ENCODE measurements at regions not wholly inside any gene's neighbourhood (a gene's known extent, or its start where the extent isn't known, plus 50 kb on each side); places are given as distances from the start of the nearest gene placed in this dataset.

GRCh38 chr17:72438783-72439182, 318.0 kb downstream of the SOX9 start:
- Histone ChIP-seq H3K4me3 (no peak overlapping the region), H3K27ac (no peak overlapping the region), H3K9me3 (ENCODE audit: low read depth, low read length) (no peaks in the 10 kb centered on the region), H3K9ac (ENCODE audit: insufficient read length) (no peak overlapping the region), H3K36me3 (ENCODE audit: insufficient read depth, low read length) (no peaks in the 10 kb centered on the region)
- TF ChIP-seq POLR2AphosphoS5 (IDR thresholded peaks at IDR 0.05; ENCODE audit: borderline replicate concordance, low read depth, low read length): no peak
- TF ChIP-seq EZH2 (IDR thresholded peaks at IDR 0.05): no peak
- TF ChIP-seq FOXP2 (optimal IDR thresholded peaks at IDR 0.05; ENCODE audit: control extremely low read depth, extremely low read length, insufficient read depth): no peak
- no peak for DNase-seq (ENCODE audit: low read depth, low spot score)

GRCh38 chr17:72439893-72440502, 319.2 kb downstream of the SOX9 start:
- TF ChIP-seq FOXP2 (optimal IDR thresholded peaks at IDR 0.05; ENCODE audit: control extremely low read depth, extremely low read length, insufficient read depth): no peak
- TF ChIP-seq POLR2AphosphoS5 (IDR thresholded peaks at IDR 0.05; ENCODE audit: borderline replicate concordance, low read depth, low read length): no peak
- no peak for TF ChIP-seq EZH2 (IDR thresholded peaks at IDR 0.05)
- no peak for DNase-seq (ENCODE audit: low read depth, low spot score)

GRCh38 chr17:72440961-72441360, 320.1 kb downstream of the SOX9 start:
- DNase-seq (ENCODE audit: low read depth, low spot score): no peak
- H3K4me3 ChIP-seq: no peak overlapping the region
- no peak for TF ChIP-seq EZH2 (IDR thresholded peaks at IDR 0.05)
- no peak for TF ChIP-seq FOXP2 (optimal IDR thresholded peaks at IDR 0.05; ENCODE audit: control extremely low read depth, extremely low read length, insufficient read depth)
- no peak for TF ChIP-seq POLR2AphosphoS5 (IDR thresholded peaks at IDR 0.05; ENCODE audit: borderline replicate concordance, low read depth, low read length)
- no peaks in the 10 kb centered on the region for H3K9me3 ChIP-seq (ENCODE audit: low read depth, low read length)
- H3K36me3 ChIP-seq (ENCODE audit: insufficient read depth, low read length): no peaks in the 10 kb centered on the region
- H3K27ac ChIP-seq: no peak overlapping the region
- H3K9ac ChIP-seq (ENCODE audit: insufficient read length): no peak overlapping the region

More at GRCh38 chr17:72439893-72440502, 319.2 kb downstream of the SOX9 start:
- Histone ChIP-seq H3K9ac (ENCODE audit: insufficient read length) (no peak overlapping the region), H3K27ac (no peak overlapping the region), H3K9me3 (ENCODE audit: low read depth, low read length) (no peaks in the 10 kb centered on the region), H3K36me3 (ENCODE audit: insufficient read depth, low read length) (no peaks in the 10 kb centered on the region), H3K4me3 (no peak overlapping the region)

DNA sequence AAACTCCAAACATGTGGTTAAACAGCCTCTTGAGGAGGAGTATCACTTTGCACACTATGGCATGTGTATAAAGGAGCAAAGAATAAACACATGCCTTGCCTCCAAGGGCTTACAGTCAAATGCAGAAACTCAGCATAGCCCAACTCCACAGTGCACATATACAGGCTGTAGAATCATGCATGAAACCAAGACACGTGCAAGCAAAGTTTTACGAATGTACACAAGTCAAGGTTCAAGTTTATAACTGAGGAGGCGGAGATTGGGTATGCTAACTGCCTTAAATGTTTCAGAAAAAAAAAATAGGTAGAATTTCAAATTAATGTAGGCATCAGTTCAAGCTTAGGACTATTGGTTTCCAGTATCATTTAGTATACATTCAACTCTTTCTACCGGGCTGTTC, 321.1 kb downstream of the SOX9 start:
- DNase-seq (ENCODE audit: low read depth, low spot score): no peak
- no peak overlapping the region for H3K9ac ChIP-seq (ENCODE audit: insufficient read length)

DNA sequence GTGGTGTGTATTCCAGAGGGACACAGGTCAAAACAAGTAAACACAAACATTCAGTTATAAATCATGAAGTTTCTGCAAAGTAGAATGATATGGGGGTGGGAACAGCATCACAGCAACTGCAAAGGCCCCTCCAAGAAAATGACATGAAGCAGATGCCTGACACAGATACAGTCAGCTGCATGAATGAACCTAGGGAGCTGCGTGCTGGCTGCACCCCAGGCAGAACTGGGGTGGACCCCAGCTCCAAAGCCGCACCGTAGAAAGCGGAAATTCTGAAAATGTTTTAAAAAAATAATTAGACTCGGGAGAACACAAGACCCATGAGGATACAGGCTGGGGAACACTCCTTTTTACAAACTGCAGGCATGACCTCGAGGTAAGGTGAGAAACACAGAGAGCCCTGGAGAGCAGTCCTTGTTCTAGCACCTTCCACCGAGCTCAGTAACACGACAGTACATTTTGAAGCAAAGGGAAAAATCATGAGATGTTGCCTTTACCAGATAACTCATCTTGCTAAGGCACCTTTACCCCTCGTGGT, 323.8 kb downstream of the SOX9 start:
- TF ChIP-seq EZH2 (IDR thresholded peaks at IDR 0.05) (no peak), FOXP2 (optimal IDR thresholded peaks at IDR 0.05; ENCODE audit: control extremely low read depth, extremely low read length, insufficient read depth) (no peak), POLR2AphosphoS5 (IDR thresholded peaks at IDR 0.05; ENCODE audit: borderline replicate concordance, low read depth, low read length) (no peak)
- Histone ChIP-seq H3K9me3 (ENCODE audit: low read depth, low read length) (no peaks in the 10 kb centered on the region), H3K36me3 (ENCODE audit: insufficient read depth, low read length) (no peaks in the 10 kb centered on the region), H3K27ac (no peak overlapping the region), H3K9ac (ENCODE audit: insufficient read length) (no peak overlapping the region), H3K4me3 (no peak overlapping the region)
- no peak for DNase-seq (ENCODE audit: low read depth, low spot score)

More for the DNA sequence above, 321.1 kb downstream of the SOX9 start:
- TF ChIP-seq POLR2AphosphoS5 (IDR thresholded peaks at IDR 0.05; ENCODE audit: borderline replicate concordance, low read depth, low read length) (no peak), EZH2 (IDR thresholded peaks at IDR 0.05) (no peak), FOXP2 (optimal IDR thresholded peaks at IDR 0.05; ENCODE audit: control extremely low read depth, extremely low read length, insufficient read depth) (no peak)
- Histone ChIP-seq H3K4me3 (no peak overlapping the region), H3K27ac (no peak overlapping the region), H3K36me3 (ENCODE audit: insufficient read depth, low read length) (no peaks in the 10 kb centered on the region), H3K9me3 (ENCODE audit: low read depth, low read length) (no peaks in the 10 kb centered on the region)

DNA sequence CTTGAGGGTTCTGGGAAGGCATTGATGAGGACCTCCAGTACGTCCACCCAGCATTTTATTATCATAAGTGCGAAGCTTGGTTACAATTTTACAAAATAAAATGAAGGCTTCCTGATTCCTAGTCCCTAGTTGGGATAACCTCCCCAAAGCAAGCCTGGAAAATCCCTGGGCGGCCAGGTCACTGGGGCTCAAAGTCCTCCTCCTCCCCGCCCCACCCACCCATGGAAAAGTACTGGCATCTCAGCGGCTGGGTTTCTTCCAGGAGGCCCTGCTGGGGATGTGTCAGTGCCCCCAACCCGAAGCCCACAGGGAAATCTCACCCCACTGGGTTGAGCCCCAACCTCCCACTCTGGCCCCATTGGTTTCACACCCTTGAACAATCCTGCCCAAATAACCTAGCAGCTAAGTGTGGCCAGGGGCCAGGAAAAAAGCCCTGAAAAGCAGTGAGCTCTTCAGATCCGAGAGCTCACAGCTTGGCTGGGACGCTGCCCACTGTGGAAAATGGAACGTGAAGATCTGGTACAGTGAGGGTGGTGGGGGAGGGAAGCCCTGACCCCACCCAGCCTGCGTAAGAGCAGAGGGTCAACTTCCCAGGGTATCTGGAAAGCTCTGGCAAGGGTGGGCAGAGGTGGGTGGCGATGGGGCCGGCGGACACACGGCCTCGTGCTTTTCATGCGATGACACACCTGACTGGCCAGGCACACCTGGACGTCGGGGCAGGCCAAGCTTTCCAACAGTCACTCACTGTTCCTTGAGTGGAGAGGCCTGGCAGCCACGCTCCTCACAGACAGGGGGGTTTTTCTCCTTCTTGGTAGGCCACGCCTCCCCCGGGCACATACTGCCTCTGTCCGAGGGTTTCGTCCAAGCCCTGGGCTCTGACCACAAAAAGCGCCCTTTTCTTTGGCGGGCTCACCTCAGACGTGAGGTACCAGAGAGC, 324.5 kb downstream of the SOX9 start:
- H3K36me3 ChIP-seq (ENCODE audit: insufficient read depth, low read length): no peaks in the 10 kb centered on the region
- DNase-seq (ENCODE audit: low read depth, low spot score): no peak
- H3K4me3 ChIP-seq: no peak overlapping the region
- H3K27ac ChIP-seq: no peak overlapping the region
- no peaks in the 10 kb centered on the region for H3K9me3 ChIP-seq (ENCODE audit: low read depth, low read length)
- H3K9ac ChIP-seq (ENCODE audit: insufficient read length): no peak overlapping the region
- no peak for TF ChIP-seq POLR2AphosphoS5 (IDR thresholded peaks at IDR 0.05; ENCODE audit: borderline replicate concordance, low read depth, low read length)
- no peak for TF ChIP-seq EZH2 (IDR thresholded peaks at IDR 0.05)
- no peak for TF ChIP-seq FOXP2 (optimal IDR thresholded peaks at IDR 0.05; ENCODE audit: control extremely low read depth, extremely low read length, insufficient read depth)

DNA sequence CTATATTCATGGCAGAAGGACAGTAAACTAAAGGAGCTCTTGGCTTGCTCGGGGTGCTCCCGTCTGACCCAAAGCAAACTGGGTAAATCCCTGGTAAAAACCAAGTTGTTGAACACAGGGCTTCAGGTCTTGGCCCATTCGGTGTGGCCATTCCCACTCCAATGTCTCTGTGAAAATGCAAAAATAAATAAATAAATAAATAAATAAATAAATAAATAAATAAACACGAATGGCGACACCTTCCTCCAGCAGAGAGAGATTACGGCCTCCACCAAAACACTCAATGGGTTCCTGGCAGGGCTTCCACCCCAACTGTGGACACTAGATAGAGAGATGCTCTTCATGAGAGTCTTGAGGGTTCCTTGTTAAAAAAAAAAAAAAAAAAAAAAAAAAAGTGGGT, 325.3 kb downstream of the SOX9 start:
- DNase-seq (ENCODE audit: low read depth, low spot score): no peak
- Histone ChIP-seq H3K4me3 (no peak overlapping the region), H3K27ac (no peak overlapping the region), H3K36me3 (ENCODE audit: insufficient read depth, low read length) (no peaks in the 10 kb centered on the region), H3K9me3 (ENCODE audit: low read depth, low read length) (no peaks in the 10 kb centered on the region), H3K9ac (ENCODE audit: insufficient read length) (no peak overlapping the region)
- TF ChIP-seq FOXP2 (optimal IDR thresholded peaks at IDR 0.05; ENCODE audit: control extremely low read depth, extremely low read length, insufficient read depth): no peak
- no peak for TF ChIP-seq EZH2 (IDR thresholded peaks at IDR 0.05)
- no peak for TF ChIP-seq POLR2AphosphoS5 (IDR thresholded peaks at IDR 0.05; ENCODE audit: borderline replicate concordance, low read depth, low read length)

- no peak for DNase-seq (ENCODE audit: low read depth, low spot score)
- TF ChIP-seq FOXP2 (optimal IDR thresholded peaks at IDR 0.05; ENCODE audit: control extremely low read depth, extremely low read length, insufficient read depth): no peak
- TF ChIP-seq EZH2 (IDR thresholded peaks at IDR 0.05): no peak
- TF ChIP-seq POLR2AphosphoS5 (IDR thresholded peaks at IDR 0.05; ENCODE audit: borderline replicate concordance, low read depth, low read length): no peak
Observed at GRCh38 chr17:72446525-72447250, 325.9 kb downstream of the SOX9 start.

More at GRCh38 chr17:72446525-72447250, 325.9 kb downstream of the SOX9 start:
- H3K27ac ChIP-seq: no peak overlapping the region
- H3K9me3 ChIP-seq (ENCODE audit: low read depth, low read length): no peaks in the 10 kb centered on the region
- H3K36me3 ChIP-seq (ENCODE audit: insufficient read depth, low read length): no peaks in the 10 kb centered on the region
- no peak overlapping the region for H3K4me3 ChIP-seq
- no peak overlapping the region for H3K9ac ChIP-seq (ENCODE audit: insufficient read length)

Measured in SK-N-MC (cell line).